Spleen (tissue), 11 donors: ENCODE measurements at regions not wholly inside any gene's neighbourhood (a gene's known extent, or its start where the extent isn't known, plus 50 kb on each side); places are given as distances from the start of the nearest gene placed in this dataset.

Experiments
- DNase-seq: peaks from one replicate; pipeline ENCODE4 v3.0.0-alpha.2; 2020
- H3K27ac ChIP-seq, 8 donors: fragments of 200-600 bp; sonication (generic) in 7 of 8; 1 replicate in 4 of 8; 2 replicates in 4 of 8; pipeline versions ENCODE4 v1.5.0 to v1.8.0; 2016 to 2021; ENCODE audit warnings: inconsistent platforms in 4 of 8, mild to moderate bottlenecking in 4 of 8, moderate library complexity in 1 of 8
- H3K27me3 ChIP-seq, 7 donors: fragments of 200-600 bp; sonication (generic) in 6 of 7; replicated peaks in 1 of 7; 1 replicate in 4 of 7; 2 replicates in 3 of 7; pipeline versions ENCODE4 v1.5.0 to v1.8.0; 2016 to 2021; ENCODE audit warnings: inconsistent platforms in 3 of 7, mild to moderate bottlenecking in 1 of 7
- H3K36me3 ChIP-seq, 6 donors: fragments of 200-600 bp; sonication (generic) in 5 of 6; 1 replicate in 4 of 6; 2 replicates in 2 of 6; pipeline versions ENCODE4 v1.5.0 to v1.8.0; 2016 to 2021; ENCODE audit warnings: inconsistent platforms in 2 of 6
- H3K4me1 ChIP-seq, 6 donors: fragments of 200-600 bp; sonication (generic) in 5 of 6; 1 replicate in 3 of 6; 2 replicates in 3 of 6; pipeline versions ENCODE4 v1.5.0 to v1.8.0; 2016 to 2021; ENCODE audit warnings: inconsistent platforms in 3 of 6
- H3K4me3 ChIP-seq, 8 donors: fragments of 200-600 bp; sonication (generic) in 7 of 8; 1 replicate in 4 of 8; 2 replicates in 4 of 8; pipeline versions ENCODE4 v1.5.0 to v1.8.0; 2016 to 2021; ENCODE audit warnings: inconsistent platforms in 4 of 8, mild to moderate bottlenecking in 4 of 8, moderate library complexity in 2 of 8
- H3K9me3 ChIP-seq, 8 donors: fragments of 200-600 bp; sonication (generic) in 7 of 8; 1 replicate in 4 of 8; 2 replicates in 4 of 8; pipeline versions ENCODE4 v1.5.0 to v1.8.0; 2016 to 2021; ENCODE audit warnings: inconsistent platforms in 4 of 8
- POLR2A ChIP-seq, 3 donors: fragments of 450-650 bp; IDR thresholded peaks; one replicate each; pipeline ENCODE4 v1.5.1; 2017; ENCODE audit warnings: antibody characterized with exemption in 3 of 3, mild to moderate bottlenecking in 1 of 3
- POLR2AphosphoS5 ChIP-seq, 3 donors: sonication (generic); formaldehyde crosslinking; IDR thresholded peaks; one replicate each; pipeline ENCODE4 v1.5.1; 2017; ENCODE audit warnings: antibody characterized with exemption in 3 of 3
- WGBS, 5 donors: extraction: QIAGEN DNeasy Blood & Tissue Kit in 3 of 5; methylation state at CpG; one replicate each; pipeline versions ENCODE4 v1.1.5 to v1.1.7; 2013 to 2018; 5-methylcytosine and 5-hydroxymethylcytosine counted together
- intact Hi-C: fragments of 100-400 bp; cut with DNase I; formaldehyde crosslinking; loops from one replicate; pipeline ENCODE4 v1.15.0; 2023; ENCODE audit warnings: low total_unique reads
- TF ChIP-seq, protein P1 (sequence below), 11 experiments: fragments of 200-600 bp in 7 of 11; fragments of 450-650 bp in 4 of 11; sonication (generic) in 4 of 11; IDR thresholded peaks in 8 of 11; conservative IDR thresholded peaks in 3 of 11; 1 replicate in 7 of 11; 2 replicates in 4 of 11; pipeline versions ENCODE4 v1.4.0 to v1.8.0; 2016 to 2021; ENCODE audit warnings: antibody characterized with exemption in 11 of 11, inconsistent platforms in 4 of 11, mild to moderate bottlenecking in 1 of 11
- donor health status: healthy with polysubstance abuse.
- donor health status: DM: no; HTN: no; CAD: no; lungs with moderate emphysema.
- donor health status: DM: no; HTN: no; CAD: no.
- donor health status: Bipolar disorder and iron deficiency.
- donor health status: healthy.
- donor health status: DM: no; HTN: no; CAD: no.
- donor health status: DM: yes; HTN: yes; CAD: no.

DNA sequence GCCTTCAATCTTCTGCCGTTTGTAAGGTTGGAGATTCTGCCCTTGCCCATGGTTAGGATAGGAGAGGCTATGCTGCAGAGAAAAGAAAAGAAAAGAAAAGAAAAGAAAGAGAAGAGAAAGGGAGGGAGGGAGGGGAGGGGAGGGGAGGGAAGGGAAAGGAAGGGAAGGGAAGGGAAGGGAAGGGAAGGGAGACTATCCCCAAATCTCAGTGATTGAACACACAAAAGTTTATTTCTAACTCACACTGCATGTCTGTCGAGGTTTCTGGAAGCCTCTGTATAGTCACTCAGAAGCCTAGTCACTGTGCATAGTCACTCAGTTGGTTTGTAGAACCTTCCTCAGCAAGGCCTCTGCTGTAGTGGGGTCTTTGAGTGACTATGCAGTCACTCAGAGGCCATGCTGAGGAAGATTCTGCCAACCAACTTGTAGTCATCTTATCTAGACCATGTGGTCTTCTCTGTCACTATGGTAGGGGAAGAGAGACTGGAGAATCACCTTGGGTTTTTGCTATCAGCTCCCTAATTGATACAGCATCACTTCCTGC lies 52.3 kb upstream of the ABCC9 start:
- TF ChIP-seq, protein P1, sequence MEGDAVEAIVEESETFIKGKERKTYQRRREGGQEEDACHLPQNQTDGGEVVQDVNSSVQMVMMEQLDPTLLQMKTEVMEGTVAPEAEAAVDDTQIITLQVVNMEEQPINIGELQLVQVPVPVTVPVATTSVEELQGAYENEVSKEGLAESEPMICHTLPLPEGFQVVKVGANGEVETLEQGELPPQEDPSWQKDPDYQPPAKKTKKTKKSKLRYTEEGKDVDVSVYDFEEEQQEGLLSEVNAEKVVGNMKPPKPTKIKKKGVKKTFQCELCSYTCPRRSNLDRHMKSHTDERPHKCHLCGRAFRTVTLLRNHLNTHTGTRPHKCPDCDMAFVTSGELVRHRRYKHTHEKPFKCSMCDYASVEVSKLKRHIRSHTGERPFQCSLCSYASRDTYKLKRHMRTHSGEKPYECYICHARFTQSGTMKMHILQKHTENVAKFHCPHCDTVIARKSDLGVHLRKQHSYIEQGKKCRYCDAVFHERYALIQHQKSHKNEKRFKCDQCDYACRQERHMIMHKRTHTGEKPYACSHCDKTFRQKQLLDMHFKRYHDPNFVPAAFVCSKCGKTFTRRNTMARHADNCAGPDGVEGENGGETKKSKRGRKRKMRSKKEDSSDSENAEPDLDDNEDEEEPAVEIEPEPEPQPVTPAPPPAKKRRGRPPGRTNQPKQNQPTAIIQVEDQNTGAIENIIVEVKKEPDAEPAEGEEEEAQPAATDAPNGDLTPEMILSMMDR (IDR thresholded peaks at IDR 0.05 in 8 of 11, conservative IDR thresholded peaks at IDR 0.05 in 3 of 11) = no peak
- TF ChIP-seq POLR2A (IDR thresholded peaks at IDR 0.05) = no peak
- no peak for TF ChIP-seq POLR2AphosphoS5 (IDR thresholded peaks at IDR 0.05)
- Histone ChIP-seq H3K4me1 (peaks cover 0 to 5% (median 0%) of the 10 kb centered on the region in 6 donors), H3K36me3 (no peaks in the 10 kb centered on the region), H3K9me3 (no peaks in the 10 kb centered on the region), H3K4me3 (no peak overlapping the region), H3K27me3 (no peaks in the 10 kb centered on the region), H3K27ac (peak overlapping the region in 5 of 8 donors; percentile 6 to 58 (median 54))
- DNase-seq = no peak
- intact Hi-C loops = no loop called here
- WGBS, 5 donors = 66 to 98% (median 83%) methylated on average over 2 of the region's 2 CpGs

DNA sequence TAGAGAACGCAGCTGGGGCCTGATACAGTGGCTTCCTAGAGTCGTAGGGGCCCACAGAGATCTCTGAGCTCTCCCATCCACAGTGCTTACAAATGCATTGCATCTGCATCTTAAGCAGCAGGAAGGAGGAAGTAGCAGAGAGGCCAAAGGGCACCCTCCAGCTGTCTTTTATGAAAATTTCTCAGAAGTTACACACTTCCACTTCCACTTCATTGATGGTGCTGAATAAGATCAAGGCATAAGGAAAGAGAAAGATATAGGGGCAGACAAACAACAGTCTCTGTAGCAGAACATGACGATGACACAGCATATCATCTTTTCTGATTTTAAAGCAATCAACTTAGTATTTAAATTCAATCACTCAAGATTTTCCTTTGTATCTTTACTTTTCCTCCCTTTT lies 51.6 kb upstream of the ABCC9 start:
- no peaks in the 10 kb centered on the region for H3K9me3 ChIP-seq
- H3K4me3 ChIP-seq = no peak overlapping the region
- no peak for DNase-seq
- H3K36me3 ChIP-seq = no peaks in the 10 kb centered on the region
- TF ChIP-seq POLR2AphosphoS5 (IDR thresholded peaks at IDR 0.05) = no peak
- TF ChIP-seq, protein P1 (IDR thresholded peaks at IDR 0.05 in 8 of 11, conservative IDR thresholded peaks at IDR 0.05 in 3 of 11) = no peak
- TF ChIP-seq POLR2A (IDR thresholded peaks at IDR 0.05) = no peak
- intact Hi-C loops = no loop called here
- H3K27ac ChIP-seq = peak overlapping the region in 5 of 8 donors; percentile 6 to 58 (median 54)
- H3K4me1 ChIP-seq = peaks cover 0 to 5% (median 0%) of the 10 kb centered on the region in 6 donors
- WGBS, 5 donors = 54 to 59% (median 58%) methylated on average over 3 of the region's 3 CpGs
- H3K27me3 ChIP-seq = no peaks in the 10 kb centered on the region

DNA sequence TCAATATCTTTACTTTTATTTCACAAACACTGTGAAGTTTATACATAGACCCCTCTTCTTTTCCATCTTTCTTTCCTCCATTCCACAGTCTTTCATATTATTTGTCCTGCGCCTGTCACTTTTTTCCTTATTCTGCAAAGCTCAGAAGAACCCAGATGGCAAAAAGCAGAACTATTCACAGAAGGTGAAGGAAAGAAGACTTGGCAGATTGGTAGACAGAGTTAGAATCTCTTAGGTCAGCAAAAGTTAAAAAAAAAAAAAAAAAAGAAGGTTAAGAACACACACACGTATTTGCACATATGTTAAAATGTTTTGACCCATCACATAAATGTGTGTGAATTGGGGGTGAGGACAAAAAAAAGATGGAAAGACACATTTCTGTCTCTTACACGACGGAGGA lies 50.3 kb upstream of the ABCC9 start:
- DNase-seq = no peak
- H3K4me3 ChIP-seq = no peak overlapping the region
- no peak overlapping the region for H3K27ac ChIP-seq
- intact Hi-C loops = no loop called here
- peaks cover 0 to 5% (median 0%) of the 10 kb centered on the region in 6 donors for H3K4me1 ChIP-seq
- no peaks in the 10 kb centered on the region for H3K9me3 ChIP-seq
- no peaks in the 10 kb centered on the region for H3K36me3 ChIP-seq
- TF ChIP-seq POLR2AphosphoS5 (IDR thresholded peaks at IDR 0.05) (no peak), POLR2A (IDR thresholded peaks at IDR 0.05) (no peak)
- TF ChIP-seq, protein P1 (IDR thresholded peaks at IDR 0.05 in 8 of 11, conservative IDR thresholded peaks at IDR 0.05 in 3 of 11) = no peak
- no peaks in the 10 kb centered on the region for H3K27me3 ChIP-seq
- 78 to 91% (median 84%) methylated on average over 4 of the region's 4 CpGs for WGBS, 5 donors
